GM19452 (cell line): ENCODE measurements at regions not wholly inside any gene's neighbourhood (a gene's known extent, or its start where the extent isn't known, plus 50 kb on each side); places are given as distances from the start of the nearest gene placed in this dataset.
"Not testable (repeated sequence)": the region's sequence is repeated elsewhere in the genome, so short reads cannot be mapped to it uniquely, and the experiment has no call there.

Experiments used
- ATAC-seq: cut with Tn5 transposase; IDR thresholded peaks from one replicate; pipeline ENCODE4 v1.9.1; 2021; ENCODE audit not compliant: unreplicated experiment

- ATAC-seq = no peak
Measured at GRCh38 chr11:41519696-41520095, 60.2 kb upstream of the LRRC4C start.

- no peak for ATAC-seq
Measured at GRCh38 chr11:41522391-41522790, 62.9 kb upstream of the LRRC4C start.

GRCh38 chr11:41522899-41523672, 63.6 kb upstream of the LRRC4C start:
- no peak for ATAC-seq

- no peak for ATAC-seq
Measured at GRCh38 chr11:41527530-41527929, 68.1 kb upstream of the LRRC4C start.

- ATAC-seq = no peak
Measured at GRCh38 chr11:41532413-41532812, 73.0 kb upstream of the LRRC4C start.

GRCh38 chr11:41533761-41534160, 74.3 kb upstream of the LRRC4C start:
- ATAC-seq = no peak

- no peak for ATAC-seq
Measured at GRCh38 chr11:41534391-41534790, 74.9 kb upstream of the LRRC4C start.

- ATAC-seq = no peak
Measured at GRCh38 chr11:41534861-41535260, 75.4 kb upstream of the LRRC4C start.

GRCh38 chr11:41536021-41536568, 76.6 kb upstream of the LRRC4C start:
- ATAC-seq = no peak

GRCh38 chr11:41544902-41545301, 85.5 kb upstream of the LRRC4C start:
- not testable (repeated sequence) for ATAC-seq

- ATAC-seq = no peak
Measured at GRCh38 chr11:41578421-41579051, 119.1 kb upstream of the LRRC4C start.

- no peak for ATAC-seq
Measured at GRCh38 chr11:41579546-41579945, 120.1 kb upstream of the LRRC4C start.

- ATAC-seq = no peak
Measured at GRCh38 chr11:41609511-41609910, 150.1 kb upstream of the LRRC4C start.

GRCh38 chr11:41612415-41612814, 153.0 kb upstream of the LRRC4C start:
- ATAC-seq = no peak

GRCh38 chr11:41613326-41613725, 153.9 kb upstream of the LRRC4C start:
- ATAC-seq = no peak

GRCh38 chr11:41622707-41623359, 163.4 kb upstream of the LRRC4C start:
- ATAC-seq = no peak

- ATAC-seq = no peak
Measured at GRCh38 chr11:41659985-41660384, 200.5 kb upstream of the LRRC4C start.

- ATAC-seq = no peak
Measured at GRCh38 chr11:41660585-41660984, 201.1 kb upstream of the LRRC4C start.

- ATAC-seq = no peak
Measured at GRCh38 chr11:41665441-41666360, 206.2 kb upstream of the LRRC4C start.

- no peak for ATAC-seq
Measured at GRCh38 chr11:41666951-41667653, 207.7 kb upstream of the LRRC4C start.
